Cerebellar cortex (tissue), 1 donor: ENCODE measurements at regions not wholly inside any gene's neighbourhood (a gene's known extent, or its start where the extent isn't known, plus 50 kb on each side); places are given as distances from the start of the nearest gene placed in this dataset.
"Not testable (repeated sequence)": the region's sequence is repeated elsewhere in the genome, so short reads cannot be mapped to it uniquely, and the experiment has no call there.

ENCODE experiments used
- DNase-seq: peaks from one replicate; pipeline ENCODE4 v3.0.0-alpha.2; 2015; ENCODE audit warnings: low spot score

GRCh38 chr9:74001382-74001781, 495.8 kb upstream of the RORB start:
- no peak for DNase-seq

- no peak for DNase-seq
Observed at GRCh38 chr9:74006935-74007334, 490.2 kb upstream of the RORB start.

GRCh38 chr9:74007833-74008232, 489.3 kb upstream of the RORB start:
- no peak for DNase-seq

- no peak for DNase-seq
Observed at GRCh38 chr9:74016004-74016403, 481.1 kb upstream of the RORB start.

GRCh38 chr9:74025402-74025925, 471.7 kb upstream of the RORB start:
- no peak for DNase-seq

- no peak for DNase-seq
Observed at GRCh38 chr9:74032421-74032820, 464.7 kb upstream of the RORB start.

- DNase-seq = no peak
Observed at GRCh38 chr9:74035786-74036185, 461.3 kb upstream of the RORB start.

- DNase-seq = no peak
Observed at GRCh38 chr9:74036549-74037231, 460.4 kb upstream of the RORB start.

- no peak for DNase-seq
Observed at GRCh38 chr9:74037274-74037673, 459.9 kb upstream of the RORB start.

GRCh38 chr9:74041588-74041987, 455.5 kb upstream of the RORB start:
- DNase-seq = no peak

GRCh38 chr9:74044844-74045243, 452.3 kb upstream of the RORB start:
- DNase-seq = no peak

- no peak for DNase-seq
Observed at GRCh38 chr9:74056023-74056422, 441.1 kb upstream of the RORB start.

GRCh38 chr9:74057051-74057450, 440.1 kb upstream of the RORB start:
- not testable (repeated sequence) for DNase-seq

GRCh38 chr9:74064702-74065101, 432.4 kb upstream of the RORB start:
- no peak for DNase-seq

GRCh38 chr9:74066128-74066527, 431.0 kb upstream of the RORB start:
- DNase-seq = no peak

GRCh38 chr9:74066605-74067004, 430.5 kb upstream of the RORB start:
- DNase-seq = no peak

GRCh38 chr9:74071502-74071901, 425.6 kb upstream of the RORB start:
- no peak for DNase-seq

- no peak for DNase-seq
Observed at GRCh38 chr9:74073897-74074296, 423.2 kb upstream of the RORB start.

GRCh38 chr9:74078647-74079046, 418.5 kb upstream of the RORB start:
- no peak for DNase-seq

- not testable (repeated sequence) for DNase-seq
Observed at GRCh38 chr9:74080652-74081051, 416.5 kb upstream of the RORB start.

GRCh38 chr9:74083681-74084433, 413.3 kb upstream of the RORB start:
- no peak for DNase-seq

GRCh38 chr9:74085384-74086037, 411.6 kb upstream of the RORB start:
- DNase-seq = not testable (repeated sequence)

- not testable (repeated sequence) for DNase-seq
Observed at GRCh38 chr9:74090921-74091320, 406.2 kb upstream of the RORB start.
